RWPE2 (cell line): ENCODE measurements at regions not wholly inside any gene's neighbourhood (a gene's known extent, or its start where the extent isn't known, plus 50 kb on each side); places are given as distances from the start of the nearest gene placed in this dataset.

Source experiments
- ATAC-seq: fragments of 200-7000 bp; cut with Tn5 transposase; 3 replicates; pipeline ENCODE4 v1.9.1; 2021; ENCODE audit warnings: low read depth
- DNase-seq: peaks from one replicate; pipeline ENCODE4 v3.0.0-alpha.2; 2020; ENCODE audit warnings: low spot score
- H3K27ac ChIP-seq: fragments of 450-650 bp; 2 replicates; pipeline ENCODE4 v1.5.1; 2017; ENCODE audit warnings: mild to moderate bottlenecking; ENCODE audit not compliant: poor library complexity, severe bottlenecking
- H3K27me3 ChIP-seq: fragments of 250-450 bp; sonication (Bioruptor Pico); 2 replicates; pipeline ENCODE4 v1.5.1; 2021; ENCODE audit warnings: mild to moderate bottlenecking, moderate library complexity; ENCODE audit not compliant: insufficient read depth, poor library complexity, severe bottlenecking
- H3K36me3 ChIP-seq: fragments of 250-450 bp; sonication (Bioruptor Pico); 2 replicates; pipeline ENCODE4 v1.5.1; 2020; ENCODE audit warnings: low read depth, mild to moderate bottlenecking, moderate library complexity
- H3K4me1 ChIP-seq: fragments of 250-450 bp; sonication (Bioruptor Pico); 2 replicates; pipeline ENCODE4 v1.5.1; 2021; ENCODE audit warnings: mild to moderate bottlenecking, moderate library complexity; ENCODE audit not compliant: insufficient read depth, poor library complexity, severe bottlenecking
- H3K4me3 ChIP-seq: fragments of 250-450 bp; sonication (Bioruptor Pico); 2 replicates; pipeline ENCODE4 v1.5.1; 2021; ENCODE audit warnings: mild to moderate bottlenecking, moderate library complexity; ENCODE audit not compliant: severe bottlenecking
- H3K9me3 ChIP-seq: fragments of 250-450 bp; sonication (Bioruptor Pico); 2 replicates; pipeline ENCODE4 v1.5.1; 2021; ENCODE audit warnings: mild to moderate bottlenecking, moderate library complexity; ENCODE audit not compliant: severe bottlenecking
- CTCF ChIP-seq: fragments of 450-650 bp; IDR thresholded peaks from one replicate; pipeline ENCODE4 v1.5.1; 2017; ENCODE audit warnings: mild to moderate bottlenecking, moderate library complexity; ENCODE audit not compliant: poor library complexity, severe bottlenecking

DNA sequence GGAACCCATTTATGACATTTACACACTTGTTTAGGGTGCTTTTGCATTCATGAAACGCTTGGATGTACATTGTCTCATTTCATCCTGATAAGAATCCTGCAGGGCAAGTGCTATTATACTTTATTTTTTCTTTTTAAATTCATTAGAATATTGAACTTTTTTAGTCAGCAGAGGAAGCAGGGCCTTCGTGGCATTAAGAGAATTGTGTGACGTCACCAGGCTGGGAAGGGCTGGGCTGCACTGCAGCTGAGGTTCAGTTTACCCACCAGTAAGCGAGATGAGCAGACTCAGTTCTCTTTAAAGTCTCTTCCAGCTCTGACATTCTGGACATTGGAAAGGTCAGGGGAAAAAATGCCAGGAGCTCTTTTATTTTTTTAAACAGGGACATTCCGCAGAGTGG is 159.0 kb downstream of the MRM1 start:
- Histone ChIP-seq H3K36me3 (no peaks in the 10 kb centered on the region), H3K27me3 (no peaks in the 10 kb centered on the region), H3K4me3 (no peak overlapping the region), H3K9me3 (no peaks in the 10 kb centered on the region), H3K27ac (no peak overlapping the region), H3K4me1 (no peaks in the 10 kb centered on the region)
- no peak for TF ChIP-seq CTCF
- DNase-seq (no peak), ATAC-seq (no peak)

GRCh38 chr17:36761203-36761950 is 160.0 kb downstream of the MRM1 start:
- H3K9me3 ChIP-seq: no peaks in the 10 kb centered on the region
- H3K27me3 ChIP-seq: no peaks in the 10 kb centered on the region
- no peak for DNase-seq
- no peak overlapping the region for H3K4me3 ChIP-seq
- no peak for ATAC-seq
- H3K36me3 ChIP-seq: no peaks in the 10 kb centered on the region
- no peak overlapping the region for H3K27ac ChIP-seq
- H3K4me1 ChIP-seq: no peaks in the 10 kb centered on the region
- no peak for TF ChIP-seq CTCF

GRCh38 chr17:36765436-36766043 is 164.2 kb downstream of the MRM1 start:
- no peak overlapping the region for H3K4me3 ChIP-seq
- H3K9me3 ChIP-seq: no peaks in the 10 kb centered on the region
- no peaks in the 10 kb centered on the region for H3K4me1 ChIP-seq
- DNase-seq (no peak), ATAC-seq (no peak)
- H3K36me3 ChIP-seq: no peaks in the 10 kb centered on the region
- no peak overlapping the region for H3K27ac ChIP-seq
- H3K27me3 ChIP-seq: peaks cover 3% of the 10 kb centered on the region
- TF ChIP-seq CTCF: no peak

- DNase-seq (no peak), ATAC-seq (no peak)
- Histone ChIP-seq H3K4me1 (no peaks in the 10 kb centered on the region), H3K36me3 (no peaks in the 10 kb centered on the region), H3K27ac (no peak overlapping the region), H3K4me3 (no peak overlapping the region), H3K9me3 (no peaks in the 10 kb centered on the region), H3K27me3 (peaks cover 19% of the 10 kb centered on the region)
- TF ChIP-seq CTCF: no peak
Observed at GRCh38 chr17:36768394-36768793, 167.0 kb downstream of the MRM1 start.

DNA sequence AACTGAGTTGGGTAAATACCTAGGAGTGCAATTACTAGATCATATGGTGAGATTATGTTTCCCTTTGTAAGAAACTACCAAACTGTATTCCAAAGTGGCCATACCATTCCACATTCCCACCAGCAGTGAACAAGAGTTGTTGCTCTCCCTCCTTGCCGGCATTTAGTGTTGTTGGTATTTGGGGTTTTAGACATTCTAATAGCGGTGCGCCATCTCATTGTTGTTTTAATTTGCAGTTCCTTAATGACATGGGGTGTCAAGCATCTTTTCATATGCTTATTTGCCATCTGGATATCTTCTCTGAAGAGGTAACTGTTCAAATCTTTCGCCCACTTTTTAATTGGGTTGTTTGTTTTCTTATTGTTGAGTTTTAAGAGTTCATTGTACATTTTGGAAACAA is 164.2 kb upstream of the LHX1 start:
- ATAC-seq: no peak
- Histone ChIP-seq H3K9me3 (no peaks in the 10 kb centered on the region), H3K27me3 (peaks cover 28% of the 10 kb centered on the region), H3K4me3 (no peak overlapping the region), H3K4me1 (no peaks in the 10 kb centered on the region), H3K27ac (no peak overlapping the region), H3K36me3 (no peaks in the 10 kb centered on the region)
- DNase-seq: no peak
- TF ChIP-seq CTCF: no peak
